CD4-positive, CD25-positive, alpha-beta regulatory T cell (primary cell): ENCODE measurements at regions not wholly inside any gene's neighbourhood (a gene's known extent, or its start where the extent isn't known, plus 50 kb on each side); places are given as distances from the start of the nearest gene placed in this dataset.

Experiments
- ATAC-seq, 2 donors: fragments of 150-1000 bp; cut with Tn5 transposase; one replicate each; pipeline ENCODE4 v1.10.0; 2021; ENCODE audit warnings: low read depth in 2 of 2, moderate number of reproducible peaks in 2 of 2, moderate library complexity in 1 of 2
- DNase-seq, 3 donors: peaks; one replicate each; pipeline versions ENCODE4 v3.0.0 to v3.0.0-alpha.2; 2012 to 2022; ENCODE audit warnings: mixed read lengths in 1 of 3
- H3K27ac ChIP-seq: one replicate; pipeline ENCODE4 v1.7.0; 2013; ENCODE audit warnings: mild to moderate bottlenecking, low read length; ENCODE audit not compliant: insufficient read depth, poor library complexity, severe bottlenecking
- H3K27me3 ChIP-seq: one replicate; pipeline ENCODE4 v1.7.0; 2013; ENCODE audit warnings: low read length; ENCODE audit not compliant: control insufficient read depth, insufficient read depth
- H3K36me3 ChIP-seq: one replicate; pipeline ENCODE4 v1.7.0; 2013; ENCODE audit warnings: mild to moderate bottlenecking, low read length, moderate library complexity; ENCODE audit not compliant: control insufficient read depth, insufficient read depth
- H3K4me1 ChIP-seq: 2 replicates; pipeline ENCODE4 v1.7.0; 2013; ENCODE audit warnings: mild to moderate bottlenecking, low read length; ENCODE audit not compliant: insufficient read depth, control insufficient read depth, poor library complexity, severe bottlenecking
- H3K4me3 ChIP-seq: one replicate; pipeline ENCODE4 v1.7.0; 2013; ENCODE audit warnings: low read depth, mild to moderate bottlenecking, low read length, moderate library complexity
- H3K9me3 ChIP-seq, 2 experiments: 1 replicate in 1 of 2; 2 replicates in 1 of 2; pipeline ENCODE4 v1.7.0; 2013; ENCODE audit warnings: low read length in 2 of 2, mild to moderate bottlenecking in 1 of 2, moderate library complexity in 1 of 2; ENCODE audit not compliant: control insufficient read depth in 2 of 2
- H3K27ac Mint-ChIP-seq, 3 donors: one replicate each; pipeline ENCODE4 v1.8.0; 2020 to 2022; ENCODE audit warnings: mild to moderate bottlenecking in 3 of 3, mixed read lengths in 3 of 3, moderate library complexity in 2 of 3
- H3K27me3 Mint-ChIP-seq: one replicate; pipeline ENCODE4 v1.8.0; 2022; ENCODE audit warnings: mild to moderate bottlenecking, mixed read lengths
- H3K36me3 Mint-ChIP-seq: one replicate; pipeline ENCODE4 v1.8.0; 2020; ENCODE audit warnings: mixed read lengths
- H3K4me1 Mint-ChIP-seq, 4 donors: one replicate each; pipeline ENCODE4 v1.8.0; 2020 to 2022; ENCODE audit warnings: mixed read lengths in 4 of 4, mild to moderate bottlenecking in 1 of 4
- H3K4me3 Mint-ChIP-seq, 4 donors: one replicate each; pipeline ENCODE4 v1.8.0; 2020 to 2022; ENCODE audit warnings: mild to moderate bottlenecking in 4 of 4, mixed read lengths in 4 of 4, moderate library complexity in 3 of 4
- H3K9me3 Mint-ChIP-seq, 7 donors: one replicate each; pipeline ENCODE4 v1.8.0; 2020 to 2022; ENCODE audit warnings: mixed read lengths in 7 of 7, mild to moderate bottlenecking in 3 of 7, moderate library complexity in 2 of 7

DNA sequence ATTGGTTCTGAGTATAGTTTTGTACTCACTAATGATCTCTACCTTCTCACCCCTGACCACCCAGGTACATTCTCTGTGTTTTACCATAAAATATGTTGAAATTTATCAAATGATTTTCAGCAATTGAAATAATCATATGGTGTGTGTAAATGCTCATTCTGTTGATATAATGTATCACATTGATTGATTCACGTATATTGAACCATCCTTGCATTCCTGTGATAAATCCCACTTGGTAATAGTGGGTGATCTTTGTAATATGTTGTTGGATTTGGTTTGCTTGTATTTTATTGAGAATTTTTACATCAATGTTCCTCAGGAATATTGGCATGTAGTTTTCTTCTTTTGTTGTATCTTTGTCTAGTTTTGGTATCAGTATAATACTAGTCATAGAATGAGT is 1497.6 kb downstream of the OTOL1 start:
- Mint-ChIP-seq H3K27ac (peak overlapping the region in 1 of 3 donors; percentile 26), H3K4me3 (no peak overlapping the region), H3K27me3 (no peaks in the 10 kb centered on the region), H3K36me3 (no peaks in the 10 kb centered on the region), H3K9me3 (peaks cover 0 to 18% (median 6%) of the 10 kb centered on the region in 7 donors), H3K4me1 (no peaks in the 10 kb centered on the region)
- Histone ChIP-seq H3K9me3 (peaks cover 0 to 2% of the 10 kb centered on the region in 2 experiments), H3K27me3 (no peaks in the 10 kb centered on the region), H3K4me1 (no peaks in the 10 kb centered on the region), H3K4me3 (no peak overlapping the region), H3K36me3 (no peaks in the 10 kb centered on the region), H3K27ac (no peak overlapping the region)
- ATAC-seq (no peak), DNase-seq (no peak)

GRCh38 chr3:162996368-162996767 is 1499.8 kb downstream of the OTOL1 start:
- peaks cover 0 to 20% (median 5%) of the 10 kb centered on the region in 7 donors for H3K9me3 Mint-ChIP-seq
- no peaks in the 10 kb centered on the region for H3K36me3 Mint-ChIP-seq
- no peaks in the 10 kb centered on the region for H3K4me1 Mint-ChIP-seq

DNA sequence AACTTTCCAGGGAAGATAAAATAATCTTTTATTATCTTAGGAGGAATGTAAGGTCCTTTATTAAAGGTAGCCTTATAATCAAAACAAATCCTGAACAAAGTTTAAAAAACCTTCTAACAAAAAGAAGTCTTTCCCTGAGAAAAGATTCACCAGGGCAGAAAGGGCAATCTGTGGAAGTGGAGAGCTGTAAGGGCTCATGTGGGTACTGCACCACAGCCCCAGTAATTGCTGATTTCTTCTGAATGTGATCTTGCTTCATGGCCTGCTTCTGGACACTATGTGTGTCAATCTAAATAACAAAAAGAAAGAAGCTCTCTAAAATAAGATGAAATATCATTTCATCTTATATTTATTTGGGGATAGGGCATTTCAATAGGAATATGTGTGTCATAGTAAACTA is 1501.6 kb downstream of the OTOL1 start:
- no peaks in the 10 kb centered on the region for H3K27me3 ChIP-seq
- Mint-ChIP-seq H3K4me1 (no peaks in the 10 kb centered on the region), H3K4me3 (no peak overlapping the region), H3K27ac (no peak overlapping the region), H3K9me3 (peaks cover 0 to 16% (median 5%) of the 10 kb centered on the region in 7 donors), H3K36me3 (no peaks in the 10 kb centered on the region), H3K27me3 (no peaks in the 10 kb centered on the region)
- no peak for ATAC-seq
- no peak overlapping the region for H3K27ac ChIP-seq
- H3K36me3 ChIP-seq, result no peaks in the 10 kb centered on the region
- no peak for DNase-seq
- H3K9me3 ChIP-seq, result peaks cover 0 to 2% of the 10 kb centered on the region in 2 experiments
- no peaks in the 10 kb centered on the region for H3K4me1 ChIP-seq
- no peak overlapping the region for H3K4me3 ChIP-seq

More at GRCh38 chr3:162996368-162996767, 1499.8 kb downstream of the OTOL1 start:
- ATAC-seq (no peak), DNase-seq (no peak)
- H3K9me3 ChIP-seq, result peaks cover 0 to 2% of the 10 kb centered on the region in 2 experiments
- Mint-ChIP-seq H3K27ac (no peak overlapping the region), H3K4me3 (no peak overlapping the region), H3K27me3 (no peaks in the 10 kb centered on the region)
- no peaks in the 10 kb centered on the region for H3K27me3 ChIP-seq
- no peaks in the 10 kb centered on the region for H3K4me1 ChIP-seq
- H3K4me3 ChIP-seq, result no peak overlapping the region
- H3K36me3 ChIP-seq, result no peaks in the 10 kb centered on the region
- H3K27ac ChIP-seq, result no peak overlapping the region

DNA sequence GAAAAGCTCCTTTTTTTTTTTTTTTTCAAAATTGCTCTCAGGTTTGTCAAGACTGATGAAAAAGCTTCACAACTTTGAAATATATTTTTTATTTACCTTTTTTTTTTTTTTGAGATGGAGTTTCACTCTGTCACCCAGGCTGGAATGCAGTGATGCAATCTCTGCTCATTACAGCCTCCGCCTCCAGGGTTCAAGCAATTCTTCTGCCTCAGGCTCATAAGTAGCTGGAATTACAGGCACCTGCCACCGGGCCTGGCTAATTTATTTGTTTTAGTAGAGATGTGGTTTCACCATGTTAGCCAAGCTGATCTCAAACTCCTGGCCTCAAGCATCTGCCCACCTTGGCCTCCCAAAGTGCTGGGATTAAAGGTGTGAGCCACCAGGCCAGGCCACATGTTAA is 1515.0 kb downstream of the OTOL1 start:
- Mint-ChIP-seq H3K4me3 (no peak overlapping the region), H3K9me3 (peaks cover 0 to 22% (median 9%) of the 10 kb centered on the region in 7 donors), H3K27me3 (no peaks in the 10 kb centered on the region), H3K27ac (no peak overlapping the region), H3K36me3 (no peaks in the 10 kb centered on the region), H3K4me1 (no peaks in the 10 kb centered on the region)
- Histone ChIP-seq H3K4me1 (no peaks in the 10 kb centered on the region), H3K27ac (no peak overlapping the region), H3K36me3 (no peaks in the 10 kb centered on the region), H3K4me3 (no peak overlapping the region), H3K9me3 (peaks cover 0 to 8% of the 10 kb centered on the region in 2 experiments), H3K27me3 (no peaks in the 10 kb centered on the region)
- DNase-seq (no peak), ATAC-seq (no peak)

DNA sequence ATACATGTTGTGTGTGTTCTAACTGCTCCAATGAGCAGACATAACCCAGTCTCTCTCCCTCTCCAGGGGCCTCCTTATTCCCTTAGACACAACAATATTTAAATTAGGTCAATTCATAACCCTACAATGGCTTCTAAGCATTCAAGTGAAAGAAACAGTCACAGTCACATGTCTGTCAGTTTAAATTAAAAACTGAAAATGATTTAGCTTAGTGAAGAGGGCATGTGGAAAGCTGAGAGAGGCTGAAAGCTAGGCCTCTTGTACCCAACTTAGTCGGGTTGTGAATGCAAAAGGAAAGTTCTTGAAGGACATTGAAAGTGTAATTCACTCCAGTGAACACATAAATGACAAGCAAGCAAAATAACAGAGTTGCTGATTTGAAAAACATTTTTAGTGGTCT is 1519.6 kb downstream of the OTOL1 start:
- Histone ChIP-seq H3K36me3 (no peaks in the 10 kb centered on the region), H3K9me3 (peaks cover 4 to 7% of the 10 kb centered on the region in 2 experiments), H3K4me3 (no peak overlapping the region), H3K27ac (no peak overlapping the region), H3K4me1 (no peaks in the 10 kb centered on the region), H3K27me3 (no peaks in the 10 kb centered on the region)
- Mint-ChIP-seq H3K4me1 (no peaks in the 10 kb centered on the region), H3K27me3 (no peaks in the 10 kb centered on the region), H3K27ac (no peak overlapping the region), H3K4me3 (no peak overlapping the region), H3K9me3 (peaks cover 0 to 17% (median 3%) of the 10 kb centered on the region in 7 donors), H3K36me3 (no peaks in the 10 kb centered on the region)
- ATAC-seq, result no peak
- DNase-seq, result no peak

DNA sequence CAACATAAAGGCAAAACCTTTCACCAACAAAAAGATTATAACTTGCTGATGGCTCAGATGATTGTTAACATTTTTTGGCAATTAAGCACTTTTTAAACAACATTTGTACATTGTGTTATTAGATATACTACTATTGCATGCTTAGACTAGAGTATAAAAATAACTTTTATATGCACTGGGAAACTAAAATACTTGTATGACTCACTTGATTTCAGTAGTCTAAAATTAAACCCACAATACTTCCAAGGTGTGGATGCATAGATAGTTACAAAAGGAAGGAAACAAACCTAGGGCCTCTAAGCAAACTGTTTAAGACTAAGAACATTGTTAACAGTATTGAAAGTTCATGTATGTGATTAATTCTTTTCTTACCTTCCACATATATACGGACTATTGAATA is 1521.5 kb downstream of the OTOL1 start:
- Mint-ChIP-seq H3K4me1 (no peaks in the 10 kb centered on the region), H3K36me3 (no peaks in the 10 kb centered on the region), H3K27me3 (no peaks in the 10 kb centered on the region), H3K4me3 (no peak overlapping the region), H3K9me3 (peaks cover 0 to 19% (median 4%) of the 10 kb centered on the region in 7 donors), H3K27ac (no peak overlapping the region)
- DNase-seq (no peak), ATAC-seq (no peak)
- no peaks in the 10 kb centered on the region for H3K36me3 ChIP-seq
- no peak overlapping the region for H3K4me3 ChIP-seq
- H3K9me3 ChIP-seq, result peaks cover 4 to 7% of the 10 kb centered on the region in 2 experiments
- H3K27ac ChIP-seq, result no peak overlapping the region
- no peaks in the 10 kb centered on the region for H3K4me1 ChIP-seq
- no peaks in the 10 kb centered on the region for H3K27me3 ChIP-seq

- no peaks in the 10 kb centered on the region for H3K27me3 Mint-ChIP-seq
- Histone ChIP-seq H3K27me3 (no peaks in the 10 kb centered on the region), H3K9me3 (peaks cover 4 to 7% of the 10 kb centered on the region in 2 experiments), H3K36me3 (no peaks in the 10 kb centered on the region), H3K4me1 (no peaks in the 10 kb centered on the region), H3K4me3 (no peak overlapping the region), H3K27ac (no peak overlapping the region)
- DNase-seq (no peak), ATAC-seq (no peak)
- H3K4me1 Mint-ChIP-seq, result no peaks in the 10 kb centered on the region
- peaks cover 0 to 19% (median 4%) of the 10 kb centered on the region in 7 donors for H3K9me3 Mint-ChIP-seq
- no peak overlapping the region for H3K4me3 Mint-ChIP-seq
- no peak overlapping the region for H3K27ac Mint-ChIP-seq
- H3K36me3 Mint-ChIP-seq, result no peaks in the 10 kb centered on the region
Observed at GRCh38 chr3:163018664-163019063, 1522.1 kb downstream of the OTOL1 start.

DNA sequence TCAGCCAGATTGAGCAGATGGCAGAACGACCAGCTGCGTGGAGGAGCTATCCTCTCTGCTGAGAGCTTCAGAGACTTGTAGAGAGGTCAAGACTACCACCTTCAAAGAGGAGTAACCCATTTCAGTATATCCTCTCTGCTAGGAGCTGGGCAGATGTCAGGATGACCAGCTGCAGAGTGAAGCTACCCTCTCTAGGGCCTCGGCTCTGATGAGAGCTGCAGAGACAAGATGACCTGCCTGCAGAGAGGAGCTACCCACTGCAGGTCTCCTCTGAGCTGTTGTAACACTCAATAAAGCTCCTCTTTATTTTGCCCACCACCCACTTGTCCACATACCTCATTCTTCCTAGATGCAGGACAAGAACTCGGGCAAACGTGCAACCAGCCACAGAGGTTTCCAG is 1522.7 kb downstream of the OTOL1 start:
- Histone ChIP-seq H3K36me3 (no peaks in the 10 kb centered on the region), H3K9me3 (peaks cover 4 to 7% of the 10 kb centered on the region in 2 experiments), H3K4me1 (no peaks in the 10 kb centered on the region), H3K4me3 (no peak overlapping the region), H3K27me3 (no peaks in the 10 kb centered on the region), H3K27ac (no peak overlapping the region)
- ATAC-seq (no peak), DNase-seq (no peak)
- Mint-ChIP-seq H3K9me3 (peaks cover 0 to 19% (median 3%) of the 10 kb centered on the region in 7 donors), H3K27ac (no peak overlapping the region), H3K36me3 (no peaks in the 10 kb centered on the region), H3K4me1 (no peaks in the 10 kb centered on the region), H3K27me3 (no peaks in the 10 kb centered on the region), H3K4me3 (no peak overlapping the region)
